Naive B cell (primary cell): ENCODE measurements at regions not wholly inside any gene's neighbourhood (a gene's known extent, or its start where the extent isn't known, plus 50 kb on each side); places are given as distances from the start of the nearest gene placed in this dataset.
"Not testable (repeated sequence)": the region's sequence is repeated elsewhere in the genome, so short reads cannot be mapped to it uniquely, and the experiment has no call there.

ENCODE experiments used
- ATAC-seq, 2 donors: fragments of 150-1000 bp; cut with Tn5 transposase; 2 replicates each; pipeline ENCODE4 v1.10.0; 2021; ENCODE audit warnings: low read depth in 2 of 2, mild to moderate bottlenecking in 2 of 2, moderate library complexity in 2 of 2
- DNase-seq: peaks from one replicate; pipeline ENCODE4 v3.0.0; 2022
- H3K27ac Mint-ChIP-seq, 6 donors: one replicate each; pipeline ENCODE4 v1.8.0; 2020 to 2022; ENCODE audit warnings: mild to moderate bottlenecking in 6 of 6, mixed read lengths in 6 of 6, moderate library complexity in 5 of 6, inconsistent platforms in 2 of 6
- H3K27me3 Mint-ChIP-seq, 3 donors: one replicate each; pipeline ENCODE4 v1.8.0; 2021 to 2022; ENCODE audit warnings: mixed read lengths in 3 of 3, mild to moderate bottlenecking in 1 of 3
- H3K36me3 Mint-ChIP-seq, 2 donors: one replicate each; pipeline ENCODE4 v1.8.0; 2020 to 2022; ENCODE audit warnings: mixed read lengths in 2 of 2, inconsistent platforms in 1 of 2, mild to moderate bottlenecking in 1 of 2
- H3K4me1 Mint-ChIP-seq, 3 donors: one replicate each; pipeline ENCODE4 v1.8.0; 2020 to 2022; ENCODE audit warnings: mixed read lengths in 3 of 3, inconsistent platforms in 1 of 3, mild to moderate bottlenecking in 1 of 3, moderate library complexity in 1 of 3
- H3K4me3 Mint-ChIP-seq, 8 donors: one replicate each; pipeline ENCODE4 v1.8.0; 2020 to 2022; ENCODE audit warnings: mild to moderate bottlenecking in 8 of 8, mixed read lengths in 8 of 8, moderate library complexity in 8 of 8, inconsistent platforms in 2 of 8
- H3K9me3 Mint-ChIP-seq, 7 donors: one replicate each; pipeline ENCODE4 v1.8.0; 2020 to 2022; ENCODE audit warnings: mixed read lengths in 7 of 7, mild to moderate bottlenecking in 5 of 7, inconsistent platforms in 2 of 7, moderate library complexity in 1 of 7

GRCh38 chr6:134436281-134436815, 118.4 kb upstream of the SGK1 start:
- H3K4me1 Mint-ChIP-seq: peaks cover 4 to 10% (median 8%) of the 10 kb centered on the region in 3 donors
- peak overlapping the region in 3 of 8 donors; percentile 16 to 51 (median 41) for H3K4me3 Mint-ChIP-seq
- no peaks in the 10 kb centered on the region for H3K9me3 Mint-ChIP-seq
- H3K27me3 Mint-ChIP-seq: no peaks in the 10 kb centered on the region
- no peak for DNase-seq
- no peak overlapping the region for H3K27ac Mint-ChIP-seq
- ATAC-seq: peak; percentile 27 to 52
- no peaks in the 10 kb centered on the region for H3K36me3 Mint-ChIP-seq

GRCh38 chr6:134435814-134436280, 117.9 kb upstream of the SGK1 start:
- peak overlapping the region in 2 of 8 donors; percentile 16 to 51 for H3K4me3 Mint-ChIP-seq
- no peak for DNase-seq

DNA sequence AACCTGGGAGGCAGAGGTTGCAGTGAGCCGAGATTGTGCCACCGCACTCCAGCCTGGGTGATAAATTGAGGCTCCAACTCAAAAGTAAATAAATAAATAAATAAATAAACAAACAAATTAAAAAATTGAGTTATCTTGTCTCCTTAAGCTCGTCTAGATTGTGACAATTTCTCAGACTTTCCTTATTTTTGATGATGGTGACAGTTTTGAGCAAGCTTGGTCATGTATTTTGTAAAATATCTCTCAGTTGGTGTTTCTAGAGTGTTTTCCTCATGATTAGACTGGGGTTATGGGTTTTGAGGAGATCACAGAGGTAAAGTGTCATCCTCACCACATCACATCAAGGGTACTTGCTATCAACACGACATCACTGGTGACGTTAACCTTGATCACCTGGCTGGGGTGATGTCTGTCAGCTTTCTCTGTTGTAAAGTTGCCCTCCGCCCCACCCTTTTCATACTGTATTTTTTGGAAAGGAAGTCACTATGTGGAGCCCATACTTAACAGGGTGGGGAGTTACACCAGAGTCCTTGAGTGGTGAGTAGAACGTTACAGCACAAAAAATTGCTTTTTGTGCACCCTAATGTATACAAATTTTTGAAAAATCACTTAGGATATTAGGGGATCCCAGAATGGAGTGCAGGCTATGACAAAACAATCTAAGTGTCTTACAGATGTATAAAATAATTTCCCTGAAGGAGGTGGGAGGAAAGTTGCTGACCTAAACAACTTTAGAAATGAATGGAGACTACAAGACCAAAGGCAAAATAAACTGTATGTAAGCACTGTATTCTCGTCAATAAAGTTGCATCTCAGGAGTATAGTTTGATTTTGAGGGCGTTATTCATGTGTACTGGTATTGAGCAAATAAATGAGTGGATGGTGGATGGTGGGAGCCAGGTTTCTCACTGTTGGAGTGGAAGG, 116.4 kb upstream of the SGK1 start:
- no peaks in the 10 kb centered on the region for H3K36me3 Mint-ChIP-seq
- DNase-seq (no peak), ATAC-seq (no peak)
- no peaks in the 10 kb centered on the region for H3K9me3 Mint-ChIP-seq
- H3K4me1 Mint-ChIP-seq: peaks cover 4 to 10% (median 8%) of the 10 kb centered on the region in 3 donors
- H3K27me3 Mint-ChIP-seq: no peaks in the 10 kb centered on the region
- no peak overlapping the region for H3K27ac Mint-ChIP-seq
- H3K4me3 Mint-ChIP-seq: peak overlapping the region in 1 of 8 donors; percentile 6

More at GRCh38 chr6:134435814-134436280, 117.9 kb upstream of the SGK1 start:
- peaks cover 4 to 10% (median 8%) of the 10 kb centered on the region in 3 donors for H3K4me1 Mint-ChIP-seq
- no peaks in the 10 kb centered on the region for H3K36me3 Mint-ChIP-seq
- no peak for ATAC-seq
- H3K27me3 Mint-ChIP-seq: no peaks in the 10 kb centered on the region
- no peaks in the 10 kb centered on the region for H3K9me3 Mint-ChIP-seq
- H3K27ac Mint-ChIP-seq: no peak overlapping the region

DNA sequence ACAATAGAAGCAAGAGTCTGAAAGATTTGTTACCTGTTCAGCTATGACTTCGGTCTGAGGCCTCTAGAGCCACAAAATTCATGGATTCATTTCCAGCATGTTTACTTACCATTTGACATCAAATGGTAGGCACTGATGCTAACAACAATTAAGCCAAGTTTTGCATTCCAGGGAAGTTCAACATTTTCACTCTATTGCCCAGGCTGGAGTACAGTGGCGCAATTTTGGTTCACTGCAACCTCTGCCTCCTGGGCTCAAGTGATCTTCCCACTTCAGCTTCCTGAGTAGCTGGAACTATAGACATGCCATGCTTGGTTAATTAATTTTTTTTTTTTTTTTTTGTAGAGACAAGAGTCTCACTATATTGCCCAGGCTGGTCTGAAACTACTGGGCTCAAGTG, 114.1 kb upstream of the SGK1 start:
- Mint-ChIP-seq H3K36me3 (no peaks in the 10 kb centered on the region), H3K9me3 (no peaks in the 10 kb centered on the region)

GRCh38 chr6:134431421-134431859, 113.5 kb upstream of the SGK1 start:
- no peak overlapping the region for H3K4me3 Mint-ChIP-seq
- H3K36me3 Mint-ChIP-seq: no peaks in the 10 kb centered on the region
- peak overlapping the region in 1 of 6 donors; percentile 52 for H3K27ac Mint-ChIP-seq
- peaks cover 0 to 3% (median 0%) of the 10 kb centered on the region in 7 donors for H3K9me3 Mint-ChIP-seq
- peaks cover 0 to 4% (median 0%) of the 10 kb centered on the region in 3 donors for H3K27me3 Mint-ChIP-seq
- peaks cover under 1 to 8% (median 3%) of the 10 kb centered on the region in 3 donors for H3K4me1 Mint-ChIP-seq
- ATAC-seq: no peak
- no peak for DNase-seq

More for the DNA sequence above, 114.1 kb upstream of the SGK1 start:
- Mint-ChIP-seq H3K27ac (no peak overlapping the region), H3K4me3 (no peak overlapping the region), H3K27me3 (no peaks in the 10 kb centered on the region), H3K4me1 (peaks cover 1 to 7% (median 2%) of the 10 kb centered on the region in 3 donors)
- DNase-seq (no peak), ATAC-seq (no peak)

DNA sequence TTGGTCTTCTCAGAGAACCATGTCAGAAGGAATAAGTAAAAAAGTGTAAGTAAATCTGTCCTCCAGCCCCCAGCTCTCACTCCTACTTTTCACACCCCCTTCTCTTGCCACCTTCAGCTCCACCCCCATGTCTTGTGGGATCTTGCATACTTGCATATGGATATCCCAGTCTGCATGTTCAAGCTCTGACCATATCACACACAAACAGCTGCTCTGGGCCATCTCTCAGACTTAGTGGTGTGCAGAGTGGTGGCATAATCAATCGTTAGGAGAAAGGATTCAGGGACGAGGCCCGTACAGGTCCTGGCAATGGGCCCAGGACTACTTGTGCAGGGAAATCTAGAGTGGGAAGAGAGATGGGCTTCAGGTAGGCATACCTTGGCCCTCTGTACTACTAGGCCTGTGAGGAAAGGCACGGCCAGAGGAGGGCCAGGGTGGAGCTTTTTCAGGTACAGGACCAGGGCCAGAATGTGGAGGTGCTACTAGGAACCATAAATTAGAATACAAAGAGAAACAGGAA, 112.0 kb upstream of the SGK1 start:
- H3K9me3 Mint-ChIP-seq: peaks cover 0 to 4% (median 0%) of the 10 kb centered on the region in 7 donors
- no peaks in the 10 kb centered on the region for H3K36me3 Mint-ChIP-seq
- peaks cover 0 to 7% (median 0%) of the 10 kb centered on the region in 3 donors for H3K27me3 Mint-ChIP-seq
- ATAC-seq (no peak), DNase-seq (no peak)
- peaks cover 0 to 17% (median 4%) of the 10 kb centered on the region in 3 donors for H3K4me1 Mint-ChIP-seq
- H3K4me3 Mint-ChIP-seq: no peak overlapping the region
- no peak overlapping the region for H3K27ac Mint-ChIP-seq

- Mint-ChIP-seq H3K4me1 (peaks cover 0 to 17% (median 4%) of the 10 kb centered on the region in 3 donors), H3K36me3 (no peaks in the 10 kb centered on the region), H3K27me3 (peaks cover 0 to 7% (median 0%) of the 10 kb centered on the region in 3 donors), H3K4me3 (no peak overlapping the region), H3K9me3 (peaks cover 0 to 4% (median 0%) of the 10 kb centered on the region in 7 donors), H3K27ac (peak overlapping the region in 1 of 6 donors; percentile 10)
- no peak for ATAC-seq
- DNase-seq: no peak
Measured at GRCh38 chr6:134427721-134428120, 109.8 kb upstream of the SGK1 start.

DNA sequence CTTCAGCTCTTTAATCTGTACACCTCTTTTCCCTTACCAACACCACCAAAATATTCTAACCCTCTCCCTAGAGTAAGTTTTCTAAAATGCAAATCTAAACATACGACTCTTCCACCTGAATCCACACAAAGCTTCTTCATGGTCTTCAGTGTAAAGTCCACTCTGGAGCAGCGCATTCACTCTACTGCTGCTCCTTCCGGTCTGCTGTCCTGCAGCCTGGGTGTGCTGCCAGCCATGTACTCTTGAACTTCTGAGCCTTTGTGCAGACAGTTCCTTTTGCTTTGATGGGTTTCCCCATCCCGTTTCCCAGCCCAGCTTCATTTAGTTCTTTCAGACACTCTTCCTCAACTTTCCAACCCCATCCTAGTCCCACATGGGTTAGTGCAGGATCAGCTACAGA, 108.7 kb upstream of the SGK1 start:
- H3K4me1 Mint-ChIP-seq: peaks cover 0 to 17% (median 4%) of the 10 kb centered on the region in 3 donors

DNA sequence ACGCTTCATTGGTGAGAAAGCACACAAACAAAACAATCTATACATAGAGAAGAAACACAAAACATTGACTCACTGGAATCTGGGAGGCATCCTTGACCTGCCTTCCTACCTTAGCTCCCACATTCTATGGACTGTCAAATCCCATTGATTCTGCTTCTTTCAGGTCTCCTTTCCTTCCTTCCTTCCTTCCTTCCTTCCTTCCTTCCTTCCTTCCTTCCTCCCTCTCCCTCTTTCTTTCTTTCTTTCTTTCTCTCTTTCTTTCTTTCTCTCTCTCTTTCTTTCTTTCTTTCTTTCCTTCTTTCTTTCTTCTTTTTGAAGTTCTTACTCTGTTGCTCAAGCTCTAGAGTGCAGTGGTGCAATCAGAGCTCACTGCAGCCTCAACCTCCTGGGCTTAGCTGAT, 108.0 kb upstream of the SGK1 start:
- not testable (repeated sequence) for ATAC-seq, H3K4me3 Mint-ChIP-seq, H3K27me3 Mint-ChIP-seq, H3K9me3 Mint-ChIP-seq, H3K36me3 Mint-ChIP-seq, DNase-seq
- Mint-ChIP-seq H3K27ac (peak overlapping the region in 1 of 6 donors; percentile 96), H3K4me1 (peaks cover 0 to 17% (median 4%) of the 10 kb centered on the region in 3 donors)

More for the DNA sequence above, 108.7 kb upstream of the SGK1 start:
- ATAC-seq (no peak), DNase-seq (no peak)
- H3K27me3 Mint-ChIP-seq: peaks cover 0 to 7% (median 0%) of the 10 kb centered on the region in 3 donors
- peaks cover 0 to 4% (median 0%) of the 10 kb centered on the region in 7 donors for H3K9me3 Mint-ChIP-seq
- H3K4me3 Mint-ChIP-seq: no peak overlapping the region
- H3K36me3 Mint-ChIP-seq: no peaks in the 10 kb centered on the region
- peak overlapping the region in 1 of 6 donors; percentile 1 for H3K27ac Mint-ChIP-seq

GRCh38 chr6:134425513-134425912, 107.6 kb upstream of the SGK1 start:
- no peak overlapping the region for H3K4me3 Mint-ChIP-seq
- peaks cover 0 to 7% (median 0%) of the 10 kb centered on the region in 3 donors for H3K27me3 Mint-ChIP-seq
- DNase-seq: no peak

DNA sequence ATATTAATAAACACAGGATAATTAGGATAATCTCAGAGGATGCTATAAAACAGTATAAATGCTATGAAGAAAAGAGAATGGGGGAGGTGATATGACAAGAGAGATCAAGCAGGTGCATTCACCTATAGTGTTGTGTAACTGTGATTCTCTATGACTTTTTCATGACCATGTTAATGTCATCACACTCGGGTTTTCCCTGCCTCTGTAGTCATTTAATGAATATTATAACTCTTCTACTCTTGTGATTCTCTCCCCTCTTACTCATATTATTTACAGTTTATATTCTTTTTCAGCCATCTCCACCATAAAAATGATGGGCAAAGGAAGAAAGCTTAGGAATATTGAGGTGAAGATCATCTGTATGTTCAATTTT, 106.9 kb upstream of the SGK1 start:
- ATAC-seq: no peak
- Mint-ChIP-seq H3K4me1 (peaks cover 0 to 17% (median 4%) of the 10 kb centered on the region in 3 donors), H3K36me3 (no peaks in the 10 kb centered on the region), H3K9me3 (peaks cover 0 to 4% (median 0%) of the 10 kb centered on the region in 7 donors), H3K27me3 (peaks cover 0 to 7% (median 0%) of the 10 kb centered on the region in 3 donors), H3K27ac (peak overlapping the region in 1 of 6 donors; percentile 27), H3K4me3 (no peak overlapping the region)
- DNase-seq: no peak

More at GRCh38 chr6:134425513-134425912, 107.6 kb upstream of the SGK1 start:
- H3K27ac Mint-ChIP-seq: no peak overlapping the region
- H3K36me3 Mint-ChIP-seq: no peaks in the 10 kb centered on the region
- ATAC-seq: no peak
- H3K9me3 Mint-ChIP-seq: peaks cover 0 to 4% (median 0%) of the 10 kb centered on the region in 7 donors
- H3K4me1 Mint-ChIP-seq: peaks cover 0 to 17% (median 4%) of the 10 kb centered on the region in 3 donors

DNA sequence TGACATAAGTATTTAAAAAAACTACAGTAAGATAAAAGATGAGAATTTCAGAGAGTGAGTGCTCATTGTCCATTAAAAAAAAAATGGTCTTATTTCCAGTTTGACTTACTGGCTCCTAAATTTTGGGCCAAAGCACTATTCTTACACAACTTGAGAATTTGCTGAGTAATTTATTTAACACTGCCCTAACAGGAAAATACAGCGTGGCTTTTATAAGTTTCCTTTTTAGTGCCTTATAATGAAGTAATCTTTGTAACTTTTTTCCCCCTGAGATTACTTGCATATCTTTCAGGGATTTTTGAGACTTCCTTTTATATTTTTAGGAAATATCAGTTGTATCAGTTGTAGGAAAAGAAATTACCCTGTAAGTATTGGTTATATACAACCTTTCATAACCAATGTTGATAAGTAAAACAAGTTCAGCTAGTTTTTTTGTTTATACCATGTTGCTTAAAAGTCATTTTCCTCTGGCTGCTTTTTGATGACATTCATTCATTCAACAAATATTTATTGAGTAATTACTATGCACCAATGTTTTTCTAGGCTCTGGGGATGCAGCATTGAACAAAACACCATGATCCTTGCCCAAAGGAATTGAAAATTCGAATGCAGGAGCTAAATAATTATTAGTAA, 106.4 kb upstream of the SGK1 start:
- H3K4me1 Mint-ChIP-seq: peaks cover 0 to 17% (median 6%) of the 10 kb centered on the region in 3 donors
- peaks cover 0 to 4% (median 0%) of the 10 kb centered on the region in 7 donors for H3K9me3 Mint-ChIP-seq
- DNase-seq (no peak), ATAC-seq (no peak)
- H3K27ac Mint-ChIP-seq: no peak overlapping the region
- no peak overlapping the region for H3K4me3 Mint-ChIP-seq
- H3K27me3 Mint-ChIP-seq: peaks cover 0 to 10% (median 2%) of the 10 kb centered on the region in 3 donors
- H3K36me3 Mint-ChIP-seq: peaks cover 0 to 3% of the 10 kb centered on the region in 2 donors
